ENCODE measurements at regions not wholly inside any gene's neighbourhood (a gene's known extent, or its start where the extent isn't known, plus 50 kb on each side); places are given as distances from the start of the nearest gene placed in this dataset.
"Not testable (repeated sequence)": the region's sequence is repeated elsewhere in the genome, so short reads cannot be mapped to it uniquely, and the experiment has no call there.

GRCh38 chr17:26883878-26884740 is 409.8 kb upstream of the WSB1 start:
- TF ChIP-seq CTCF, POLR2A (IDR thresholded peaks at IDR 0.05): not testable (repeated sequence)
